ENCODE measurements at regions not wholly inside any gene's neighbourhood (a gene's known extent, or its start where the extent isn't known, plus 50 kb on each side); places are given as distances from the start of the nearest gene placed in this dataset.

- no peak for TF ChIP-seq VEZF1 (CRISPR knock-in tag; IDR thresholded peaks at IDR 0.05)
- no peak for TF ChIP-seq EHMT2 (IDR thresholded peaks at IDR 0.05)
- no peak for TF ChIP-seq CLOCK (CRISPR knock-in tag; IDR thresholded peaks at IDR 0.05; ENCODE audit: borderline replicate concordance)
Observed at GRCh38 chr12:24408305-24408704, 458.8 kb upstream of the SOX5 start (continued).

GRCh38 chr12:24407884-24408283, 458.4 kb upstream of the SOX5 start:
- Histone ChIP-seq H3K9me3 (replicated peaks; ENCODE audit: control insufficient read depth, insufficient read depth, low read depth, low read length) (no peaks in the 10 kb centered on the region), H3K27ac (ENCODE audit: extremely low read depth, low read depth, low read length) (no peak overlapping the region), H3K4me1 (replicated peaks in 1 of 2; ENCODE audit: control insufficient read depth in 2 of 2, insufficient read depth in 2 of 2, low read length in 2 of 2) (no peaks in the 10 kb centered on the region), H4K20me1 (replicated peaks; ENCODE audit: control insufficient read depth, insufficient read depth, low read length) (no peaks in the 10 kb centered on the region), H3K4me2 (ENCODE audit: insufficient read depth, low read length) (no peak overlapping the region), H2AFZ (ENCODE audit: low read depth, low read length) (no peak overlapping the region), H3K36me3 (ENCODE audit: control insufficient read depth, insufficient read depth, low read length) (no peaks in the 10 kb centered on the region), H3K79me2 (ENCODE audit: control insufficient read depth, insufficient read depth, low read length) (no peaks in the 10 kb centered on the region), H3K9me1 (ENCODE audit: control insufficient read depth, insufficient read depth, low read length) (no peaks in the 10 kb centered on the region), H3K27me3 (ENCODE audit: control insufficient read depth in 2 of 2, insufficient read depth in 2 of 2, low read length in 2 of 2) (peaks cover 0 to 4% of the 10 kb centered on the region in 2 experiments; a peak in 1 of 5 replicates), H3K9ac (ENCODE audit: insufficient read depth in 1 of 2, low read depth in 2 of 2, low read length in 2 of 2) (no peak overlapping the region), H3K4me3 (no peak overlapping the region)
- DNase-seq (ENCODE audit: extremely low read depth in 1 of 4, low spot score in 3 of 4) (no peak), FAIRE-seq (no peak), ATAC-seq (no peak)
- intact Hi-C loops (cut with micrococcal nuclease) (no loop called here), in situ Hi-C loops (cut with MboI) (no loop called here)
- ChIA-PET POLR2A (no interaction called here), CTCF (ENCODE audit: low intra/inter-chr PET ratio) (no interaction called here)
- BruUV-seq (replicated peaks) = no TSS peak
- WGBS (ENCODE audit: insufficient coverage, low coverage, missing lambda C conversion rate) = 0% methylated on average over 7 of the region's 7 CpGs
- TF ChIP-seq ZBTB17 (CRISPR knock-in tag; IDR thresholded peaks at IDR 0.05) (no peak), SMARCA5 (IDR thresholded peaks at IDR 0.05) (no peak), BRD4 (IDR thresholded peaks at IDR 0.05) (no peak), ETV6 (IDR thresholded peaks at IDR 0.05; ENCODE audit: borderline replicate concordance in 1 of 2, low read depth in 2 of 2, low read length in 1 of 2) (no peak), ETV6 (CRISPR knock-in tag; IDR thresholded peaks at IDR 0.05; ENCODE audit: borderline replicate concordance) (no peak), CHD2 (IDR thresholded peaks at IDR 0.05; ENCODE audit: low read depth, low read length) (no peak), ZNF507 (tag; conservative IDR thresholded peaks at IDR 0.05) (no peak), HOXB6 (CRISPR knock-in tag; IDR thresholded peaks at IDR 0.05; ENCODE audit: borderline replicate concordance) (no peak), MAFG (tag; conservative IDR thresholded peaks at IDR 0.05) (no peak), JUN (IDR thresholded peaks at IDR 0.05; ENCODE audit: borderline replicate concordance, low read depth, low read length) (no peak), JUN (CRISPR knock-in tag; IDR thresholded peaks at IDR 0.05; ENCODE audit: borderline replicate concordance) (no peak), CHD4 (IDR thresholded peaks at IDR 0.05; ENCODE audit: insufficient read depth, insufficient replicate concordance, low read depth, low read length, poor library complexity, severe bottlenecking) (no peak), SIN3B (IDR thresholded peaks at IDR 0.05; ENCODE audit: low read depth) (no peak), ZNF512 (tag; IDR thresholded peaks at IDR 0.05) (no peak), ILF3 (IDR thresholded peaks at IDR 0.05; ENCODE audit: borderline replicate concordance) (no peak)
